WTC11 (cell line): ENCODE measurements at regions not wholly inside any gene's neighbourhood (a gene's known extent, or its start where the extent isn't known, plus 50 kb on each side); places are given as distances from the start of the nearest gene placed in this dataset.

Experiments
- ATAC-seq: fragments of 200-7000 bp; cut with Tn5 transposase; 2 replicates; pipeline ENCODE4 v1.10.0; 2021; ENCODE audit warnings: mild to moderate bottlenecking, moderate library complexity
- CTCF ChIA-PET: fragments of 300-600 bp; sonication (Branson Sonifier 250); formaldehyde crosslinking; loops from one replicate; lab custom pipeline; 2021; ENCODE audit warnings: antibody characterized with exemption; lab: Charles Lee
- POLR2A ChIA-PET: fragments of 350-600 bp; sonication (Branson Sonifier 250); formaldehyde crosslinking; loops from one replicate; lab custom pipeline; 2021; ENCODE audit warnings: antibody characterized with exemption; lab: Charles Lee
- DNase-seq: peaks from one replicate; pipeline ENCODE4 v3.0.0; 2021; ENCODE audit warnings: low spot score
- H3K27ac Mint-ChIP-seq: 2 replicates; pipeline ENCODE4 v1.8.0; 2021; ENCODE audit warnings: mixed read lengths
- H3K27me3 Mint-ChIP-seq: 2 replicates; pipeline ENCODE4 v1.8.0; 2021; ENCODE audit warnings: low read depth, mild to moderate bottlenecking, moderate library complexity, mixed read lengths
- H3K36me3 Mint-ChIP-seq: 2 replicates; pipeline ENCODE4 v1.8.0; 2021; ENCODE audit warnings: mixed read lengths
- H3K4me1 Mint-ChIP-seq: 2 replicates; pipeline ENCODE4 v1.8.0; 2022; ENCODE audit warnings: mixed read lengths
- H3K4me3 Mint-ChIP-seq: 2 replicates; pipeline ENCODE4 v1.8.0; 2021; ENCODE audit warnings: mild to moderate bottlenecking, moderate library complexity, mixed read lengths
- H3K9me3 Mint-ChIP-seq: 2 replicates; pipeline ENCODE4 v1.8.0; 2021; ENCODE audit warnings: mixed read lengths
- CBFB ChIP-seq: sonication (generic); formaldehyde crosslinking; IDR thresholded peaks from 2 replicates; pipeline ENCODE4 v1.8.1; 2022; ENCODE audit warnings: mild to moderate bottlenecking, low read depth, missing genetic modification reagents
- E2F1 ChIP-seq: sonication (generic); formaldehyde crosslinking; IDR thresholded peaks from 2 replicates; pipeline ENCODE4 v1.8.0; 2022; ENCODE audit warnings: mild to moderate bottlenecking, missing genetic modification reagents
- ERG ChIP-seq: fragments of 250-450 bp; sonication (Bioruptor Pico); IDR thresholded peaks from 2 replicates; pipeline ENCODE4 v1.8.0; 2021; ENCODE audit warnings: mild to moderate bottlenecking
- FOXJ3 ChIP-seq: sonication (generic); formaldehyde crosslinking; IDR thresholded peaks from 2 replicates; pipeline ENCODE4 v1.9.0; 2021; ENCODE audit warnings: missing genetic modification reagents, mild to moderate bottlenecking, borderline replicate concordance
- FOXK1 ChIP-seq: sonication (generic); formaldehyde crosslinking; IDR thresholded peaks from 2 replicates; pipeline ENCODE4 v1.8.0; 2022; ENCODE audit warnings: mild to moderate bottlenecking, moderate library complexity, missing genetic modification reagents
- GRHL2 ChIP-seq: fragments of 250-450 bp; sonication (Bioruptor Pico); IDR thresholded peaks from 2 replicates; pipeline ENCODE4 v1.8.0; 2022; ENCODE audit warnings: mild to moderate bottlenecking, moderate library complexity; ENCODE audit not compliant: insufficient replicate concordance, severe bottlenecking
- GTF2I ChIP-seq: fragments of 250-450 bp; sonication (Bioruptor Pico); conservative IDR thresholded peaks from 2 replicates; pipeline ENCODE4 v1.4.0; 2021; ENCODE audit warnings: mild to moderate bottlenecking
- HMGA2 ChIP-seq: fragments of 250-450 bp; sonication (Bioruptor Pico); IDR thresholded peaks from 2 replicates; pipeline ENCODE4 v1.4.0; 2021; ENCODE audit warnings: mild to moderate bottlenecking, moderate library complexity
- IRF1 ChIP-seq: sonication (generic); formaldehyde crosslinking; IDR thresholded peaks from 2 replicates; pipeline ENCODE4 v1.8.0; 2023; ENCODE audit warnings: missing genetic modification reagents
- JAZF1 ChIP-seq: fragments of 250-450 bp; sonication (Bioruptor Pico); IDR thresholded peaks from 2 replicates; pipeline ENCODE4 v1.9.0; 2021; ENCODE audit warnings: moderate library complexity, mild to moderate bottlenecking, inconsistent platforms
- NFYB ChIP-seq: sonication (generic); formaldehyde crosslinking; conservative IDR thresholded peaks from 2 replicates; pipeline ENCODE4 v1.8.0; 2022; ENCODE audit warnings: low read depth, missing genetic modification reagents
- PRRX2 ChIP-seq: fragments of 250-450 bp; sonication (Bioruptor Pico); IDR thresholded peaks from 2 replicates; pipeline ENCODE4 v1.8.0; 2021; ENCODE audit warnings: mild to moderate bottlenecking
- SOX15 ChIP-seq: fragments of 250-450 bp; sonication (Bioruptor Pico); IDR thresholded peaks from 2 replicates; pipeline ENCODE4 v1.9.0; 2021; ENCODE audit warnings: mild to moderate bottlenecking
- TEAD1 ChIP-seq: sonication (generic); formaldehyde crosslinking; IDR thresholded peaks from 2 replicates; pipeline ENCODE4 v1.8.0; 2022; ENCODE audit warnings: mild to moderate bottlenecking, missing genetic modification reagents
- ZBTB43 ChIP-seq: sonication (generic); formaldehyde crosslinking; IDR thresholded peaks from 2 replicates; pipeline ENCODE4 v1.8.1; 2023; ENCODE audit warnings: mild to moderate bottlenecking, missing genetic modification reagents
- ZMAT4 ChIP-seq: fragments of 250-450 bp; sonication (Bioruptor Pico); IDR thresholded peaks from 2 replicates; pipeline ENCODE4 v1.9.0; 2021; ENCODE audit warnings: mild to moderate bottlenecking
- ZNF219 ChIP-seq: sonication (generic); formaldehyde crosslinking; IDR thresholded peaks from 2 replicates; pipeline ENCODE4 v1.8.0; 2023; ENCODE audit warnings: missing genetic modification reagents, mild to moderate bottlenecking, borderline replicate concordance
- ZNF425 ChIP-seq: fragments of 250-450 bp; sonication (Bioruptor Pico); conservative IDR thresholded peaks from 2 replicates; pipeline ENCODE4 v1.9.0; 2021; ENCODE audit warnings: mild to moderate bottlenecking
- ZNF512 ChIP-seq: sonication (generic); formaldehyde crosslinking; IDR thresholded peaks from 2 replicates; pipeline ENCODE4 v1.8.1; 2022; ENCODE audit warnings: missing genetic modification reagents, borderline replicate concordance
- ZSCAN18 ChIP-seq: fragments of 250-450 bp; sonication (Bioruptor Pico); IDR thresholded peaks from 2 replicates; pipeline ENCODE4 v2.1.2; 2022; ENCODE audit warnings: mild to moderate bottlenecking, moderate library complexity

- TF ChIP-seq ZSCAN18 (CRISPR knock-in tag) = no peak
- no peak for TF ChIP-seq IRF1 (CRISPR knock-in tag)
- no peak for TF ChIP-seq ZNF512 (CRISPR knock-in tag)
- TF ChIP-seq JAZF1 = no peak
- TF ChIP-seq FOXJ3 (CRISPR knock-in tag) = no peak
- no peak for TF ChIP-seq GTF2I (CRISPR knock-in tag)
- no peak for TF ChIP-seq FOXK1
These were observed 111.5 kb upstream of the SELENOK start (continued) for GRCh38 chr3:54003136-54003535.

GRCh38 chr3:53999725-54000124, 108.1 kb upstream of the SELENOK start:
- no peak for ATAC-seq
- Mint-ChIP-seq H3K27ac (no peak overlapping the region), H3K36me3 (no peaks in the 10 kb centered on the region; the same call in 1 of the 2 replicates), H3K9me3 (no peaks in the 10 kb centered on the region), H3K27me3 (no peaks in the 10 kb centered on the region), H3K4me3 (no peak overlapping the region), H3K4me1 (peaks cover 13% of the 10 kb centered on the region)
- POLR2A ChIA-PET = interaction anchor here (0.8 kb wide), 1 partner anchor 9 kb away, joined by 3 read pairs; no protein-coding TSS in a partner anchor
- CTCF ChIA-PET = no interaction called here
- DNase-seq = no peak
- TF ChIP-seq ZNF219 (CRISPR knock-in tag) (no peak), CBFB (CRISPR knock-in tag) (no peak), NFYB (no peak), TEAD1 (CRISPR knock-in tag) (no peak), ZMAT4 (no peak), SOX15 (no peak), ERG (no peak), E2F1 (CRISPR knock-in tag) (no peak), GRHL2 (CRISPR knock-in tag) (no peak), HMGA2 (CRISPR knock-in tag) (no peak), ZNF425 (CRISPR knock-in tag) (no peak), PRRX2 (no peak), ZBTB43 (CRISPR knock-in tag) (no peak)
- TF ChIP-seq, all 79 proteins: peak for 0
